Mesodermal cell (in vitro differentiated cells): ENCODE measurements at regions not wholly inside any gene's neighbourhood (a gene's known extent, or its start where the extent isn't known, plus 50 kb on each side); places are given as distances from the start of the nearest gene placed in this dataset.

ENCODE experiments used
- H3K27ac ChIP-seq: 2 replicates; pipeline ENCODE4 v1.7.0; 2013; ENCODE audit warnings: mild to moderate bottlenecking, low read depth, low read length, moderate library complexity; ENCODE audit not compliant: severe bottlenecking
- H3K36me3 ChIP-seq: 2 replicates; pipeline ENCODE4 v1.7.1; 2013; ENCODE audit warnings: mild to moderate bottlenecking, low read length, moderate library complexity; ENCODE audit not compliant: control insufficient read depth, insufficient read depth
- H3K4me1 ChIP-seq: one replicate; pipeline ENCODE4 v1.7.1; 2013; ENCODE audit warnings: mild to moderate bottlenecking, low read length; ENCODE audit not compliant: insufficient read depth, control insufficient read depth, poor library complexity, severe bottlenecking
- H3K4me3 ChIP-seq: 2 replicates; pipeline ENCODE4 v1.7.0; 2013; ENCODE audit warnings: low read length, control low read depth, mild to moderate bottlenecking; ENCODE audit not compliant: insufficient read depth, poor library complexity, severe bottlenecking; ENCODE audit errors: extremely low read depth
- H3K9me3 ChIP-seq: 2 replicates; pipeline ENCODE4 v1.7.1; 2013; ENCODE audit warnings: mild to moderate bottlenecking, low read length, moderate library complexity; ENCODE audit not compliant: control insufficient read depth
- WGBS, 2 experiments: methylation state at CpG; one replicate each; pipeline ENCODE4 v1.1.5; 2013; ENCODE audit warnings: missing lambda C conversion rate in 2 of 2; ENCODE audit not compliant: insufficient coverage in 2 of 2; 5-methylcytosine and 5-hydroxymethylcytosine counted together

GRCh38 chr5:149432911-149433401 is 53.9 kb upstream of the IL17B start:
- Histone ChIP-seq H3K27ac (peak overlapping the region; percentile 66), H3K4me1 (peaks cover 17% of the 10 kb centered on the region), H3K9me3 (no peaks in the 10 kb centered on the region), H3K4me3 (no peak overlapping the region), H3K36me3 (peaks cover 35% of the 10 kb centered on the region)
- 100% methylated on average over 2 of the region's 3 CpGs for WGBS, 2 experiments

DNA sequence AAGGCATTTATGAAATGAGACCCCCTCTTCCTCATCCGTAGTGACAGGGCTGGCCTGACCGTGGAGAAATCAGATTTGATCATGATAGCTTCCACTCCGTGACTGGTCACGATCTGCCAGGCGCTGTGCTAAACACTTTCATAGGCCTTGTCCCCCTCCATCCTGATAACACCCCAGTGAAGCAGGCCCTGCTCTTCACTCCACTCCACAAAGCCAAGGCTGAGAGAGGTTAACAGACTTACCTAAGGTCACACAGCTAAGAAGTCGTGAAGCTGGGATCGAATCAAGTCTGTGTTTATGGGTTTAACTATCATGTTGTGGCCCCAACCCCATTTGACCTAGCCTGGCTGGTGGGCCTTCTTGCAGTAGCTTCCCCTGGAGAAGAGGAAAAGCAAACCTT is 53.3 kb upstream of the IL17B start:
- H3K36me3 ChIP-seq, result peaks cover 40% of the 10 kb centered on the region
- peak overlapping the region; percentile 66 for H3K27ac ChIP-seq
- 96 to 97% methylated on average over 5 to 7 of the region's 7 CpGs for whole genome bisulfite sequencing, 2 experiments
- no peak overlapping the region for H3K4me3 ChIP-seq
- H3K9me3 ChIP-seq, result no peaks in the 10 kb centered on the region
- H3K4me1 ChIP-seq, result peaks cover 17% of the 10 kb centered on the region

DNA sequence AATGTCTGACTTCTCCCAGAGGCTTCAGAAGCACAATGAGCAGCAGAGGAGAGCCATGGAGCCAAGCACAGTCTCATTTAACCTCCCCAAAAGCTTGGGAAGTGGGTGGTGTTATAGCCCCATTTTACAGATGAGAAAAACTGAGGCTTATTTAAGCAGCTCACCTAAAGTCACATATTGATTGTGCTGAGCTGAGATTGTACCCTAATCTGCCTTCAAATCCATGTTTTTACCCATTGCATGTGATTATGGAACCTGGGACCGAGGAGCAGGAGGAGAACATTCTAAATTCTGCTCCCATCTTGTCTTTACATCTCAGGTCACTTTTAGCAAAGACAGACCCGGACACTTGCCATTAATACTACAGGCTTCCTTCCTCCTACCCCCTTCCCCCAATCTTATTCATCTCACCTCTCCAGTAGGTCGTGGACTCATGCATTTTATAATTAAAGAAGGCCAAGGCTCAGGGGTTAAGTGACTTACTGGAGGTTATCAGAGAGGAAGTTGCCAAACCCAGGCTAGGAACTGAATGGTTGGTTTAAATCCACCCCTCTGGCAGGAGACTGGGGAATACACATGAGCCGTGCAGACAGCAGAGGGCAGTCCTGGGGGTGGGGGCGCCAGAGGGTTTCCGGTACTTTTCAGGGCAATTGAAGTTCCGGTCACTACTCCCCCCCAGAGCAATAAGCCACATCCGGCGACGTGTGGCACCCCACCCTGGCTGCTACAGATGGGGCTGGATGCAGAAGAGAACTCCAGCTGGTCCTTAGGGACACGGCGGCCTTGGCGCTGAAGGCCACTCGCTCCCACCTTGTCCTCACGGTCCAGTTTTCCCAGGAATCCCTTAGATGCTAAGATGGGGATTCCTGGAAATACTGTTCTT is 51.0 kb upstream of the IL17B start:
- no peak overlapping the region for H3K4me3 ChIP-seq
- WGBS, 2 experiments, result 71 to 80% methylated on average over 12 to 14 of the region's 15 CpGs
- H3K27ac ChIP-seq, result no peak overlapping the region
- no peaks in the 10 kb centered on the region for H3K9me3 ChIP-seq
- peaks cover 42% of the 10 kb centered on the region for H3K36me3 ChIP-seq
- H3K4me1 ChIP-seq, result peaks cover 25% of the 10 kb centered on the region
